Gastroesophageal sphincter (tissue), 3 donors: ENCODE measurements at regions not wholly inside any gene's neighbourhood (a gene's known extent, or its start where the extent isn't known, plus 50 kb on each side); places are given as distances from the start of the nearest gene placed in this dataset.

ENCODE experiments used
- CTCF ChIP-seq, 4 experiments: fragments of 200-600 bp in 2 of 4; fragments of 450-650 bp in 2 of 4; sonication (generic) in 1 of 4; IDR thresholded peaks; one replicate each; pipeline ENCODE4 v1.5.1; 2017 to 2019; ENCODE audit warnings: antibody characterized with exemption in 4 of 4, mild to moderate bottlenecking in 2 of 4, moderate library complexity in 2 of 4
- EP300 ChIP-seq: sonication (generic); formaldehyde crosslinking; IDR thresholded peaks from one replicate; pipeline ENCODE4 v1.6.1; 2017; ENCODE audit warnings: antibody characterized with exemption, mild to moderate bottlenecking
- POLR2A ChIP-seq, 2 donors: fragments of 450-650 bp; IDR thresholded peaks; one replicate each; pipeline ENCODE4 v1.6.1; 2017; ENCODE audit warnings: antibody characterized with exemption in 2 of 2, mild to moderate bottlenecking in 2 of 2, moderate library complexity in 1 of 2
- POLR2AphosphoS5 ChIP-seq: sonication (generic); formaldehyde crosslinking; IDR thresholded peaks from one replicate; pipeline ENCODE4 v1.6.1; 2017; ENCODE audit warnings: antibody characterized with exemption

- TF ChIP-seq POLR2A (IDR thresholded peaks at IDR 0.05), result no peak
- TF ChIP-seq CTCF (IDR thresholded peaks at IDR 0.05), result no peak
- TF ChIP-seq EP300, result no peak
- no peak for TF ChIP-seq POLR2AphosphoS5
Observed at GRCh38 chr9:26706223-26706622, 186.4 kb downstream of the CAAP1 start.
